ENCODE measurements at regions not wholly inside any gene's neighbourhood (a gene's known extent, or its start where the extent isn't known, plus 50 kb on each side); places are given as distances from the start of the nearest gene placed in this dataset.

- no peak for DNase-seq (ENCODE audit: low read depth in 2 of 2)
Observed at GRCh38 chr2:150007815-150008430, 420.3 kb upstream of the MMADHC start.

- DNase-seq (ENCODE audit: low read depth in 2 of 2), result no peak
Observed at GRCh38 chr2:150006591-150006990, 419.0 kb upstream of the MMADHC start.

- DNase-seq (ENCODE audit: low read depth in 2 of 2), result no peak
Observed at GRCh38 chr2:150003544-150003943, 416.0 kb upstream of the MMADHC start.

GRCh38 chr2:150001788-150002187, 414.2 kb upstream of the MMADHC start:
- no peak for DNase-seq (ENCODE audit: low read depth in 2 of 2)

GRCh38 chr2:149996901-149997300, 409.3 kb upstream of the MMADHC start:
- no peak for DNase-seq (ENCODE audit: low read depth in 2 of 2)

- peak; percentile 37 to 42 for DNase-seq (ENCODE audit: low read depth in 2 of 2)
Observed at GRCh38 chr2:149994057-149994728, 406.6 kb upstream of the MMADHC start.

- DNase-seq (ENCODE audit: low read depth in 2 of 2), result no peak
Observed at GRCh38 chr2:149993316-149993715, 405.7 kb upstream of the MMADHC start.

GRCh38 chr2:149991576-149991975, 404.0 kb upstream of the MMADHC start:
- DNase-seq (ENCODE audit: low read depth in 2 of 2), result no peak

GRCh38 chr2:149990965-149991364, 403.4 kb upstream of the MMADHC start:
- no peak for DNase-seq (ENCODE audit: low read depth in 2 of 2)

- no peak for DNase-seq (ENCODE audit: low read depth in 2 of 2)
Observed at GRCh38 chr2:149989447-149990063, 402.0 kb upstream of the MMADHC start.

- DNase-seq (ENCODE audit: low read depth in 2 of 2), result no peak
Observed at GRCh38 chr2:149988361-149988760, 400.8 kb upstream of the MMADHC start.

GRCh38 chr2:149986861-149987260, 399.3 kb upstream of the MMADHC start:
- DNase-seq (ENCODE audit: low read depth in 2 of 2), result no peak

GRCh38 chr2:149984311-149984710, 396.7 kb upstream of the MMADHC start:
- no peak for DNase-seq (ENCODE audit: low read depth in 2 of 2)

- no peak for DNase-seq (ENCODE audit: low read depth in 2 of 2)
Observed at GRCh38 chr2:149972066-149972465, 384.5 kb upstream of the MMADHC start.

- no peak for DNase-seq (ENCODE audit: low read depth in 2 of 2)
Observed at GRCh38 chr2:149954981-149955600, 367.5 kb upstream of the MMADHC start.

GRCh38 chr2:149953627-149954026, 366.1 kb upstream of the MMADHC start:
- DNase-seq (ENCODE audit: low read depth in 2 of 2), result no peak

GRCh38 chr2:149931486-149931885, 343.9 kb upstream of the MMADHC start:
- DNase-seq (ENCODE audit: low read depth in 2 of 2), result no peak

GRCh38 chr2:149928011-149928410, 340.4 kb upstream of the MMADHC start:
- no peak for DNase-seq (ENCODE audit: low read depth in 2 of 2)

GRCh38 chr2:149926149-149926548, 338.6 kb upstream of the MMADHC start:
- DNase-seq (ENCODE audit: low read depth in 2 of 2), result no peak

- DNase-seq (ENCODE audit: low read depth in 2 of 2), result no peak
Observed at GRCh38 chr2:149924549-149925213, 337.1 kb upstream of the MMADHC start.

- DNase-seq (ENCODE audit: low read depth in 2 of 2), result peak in 1 of 2 experiments; percentile 8
Observed at GRCh38 chr2:149924028-149924427, 336.5 kb upstream of the MMADHC start.

GRCh38 chr2:149921911-149922616, 334.5 kb upstream of the MMADHC start:
- DNase-seq (ENCODE audit: low read depth in 2 of 2), result no peak
